GM06990 (cell line): ENCODE measurements at regions not wholly inside any gene's neighbourhood (a gene's known extent, or its start where the extent isn't known, plus 50 kb on each side); places are given as distances from the start of the nearest gene placed in this dataset.

Experiments used
- DNase-seq: peaks from one replicate; pipeline ENCODE4 v3.0.0-alpha.2; 2011; ENCODE audit not compliant: insufficient read length; ENCODE audit errors: extremely low read depth
- H3K27me3 ChIP-seq: replicated peaks from 2 replicates; pipeline ENCODE4 v1.6.0; 2011; ENCODE audit warnings: low read length; ENCODE audit not compliant: control insufficient read depth, insufficient read depth
- H3K36me3 ChIP-seq: 2 replicates; pipeline ENCODE4 v1.5.1; 2011; ENCODE audit warnings: low read length; ENCODE audit not compliant: control insufficient read depth, insufficient read depth
- H3K4me3 ChIP-seq: replicated peaks from 2 replicates; pipeline ENCODE4 v1.5.1; 2011; ENCODE audit warnings: low read depth, mild to moderate bottlenecking, control low read depth, low read length
- CTCF ChIP-seq: IDR thresholded peaks from 2 replicates; pipeline ENCODE4 v1.5.1; 2011; ENCODE audit warnings: low read length, control low read depth, mild to moderate bottlenecking, inconsistent platforms; ENCODE audit not compliant: insufficient read depth, poor library complexity, severe bottlenecking

DNA sequence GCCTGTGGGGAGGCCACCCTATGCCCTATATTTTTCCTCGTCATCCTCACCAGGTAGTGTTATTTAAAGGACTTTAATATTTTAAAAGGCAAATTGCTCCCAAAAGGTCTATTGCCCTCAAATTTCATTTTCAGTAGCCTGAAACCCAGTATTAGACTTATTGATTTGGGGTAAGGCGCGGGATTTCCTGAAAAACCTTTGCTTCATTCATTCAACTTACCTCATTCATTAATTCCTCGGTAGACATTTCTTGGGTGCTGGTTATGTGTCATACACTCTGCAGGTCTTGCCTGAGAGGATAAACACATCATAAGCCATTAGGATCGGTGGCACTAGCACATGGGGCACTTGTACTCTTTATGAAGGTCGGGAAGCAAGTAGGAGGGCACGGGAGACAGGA, 99.2 kb downstream of the ARF6 start:
- H3K36me3 ChIP-seq, result no peaks in the 10 kb centered on the region
- no peak for DNase-seq
- no peak for TF ChIP-seq CTCF
- no peak overlapping the region for H3K4me3 ChIP-seq
- no peaks in the 10 kb centered on the region for H3K27me3 ChIP-seq

- TF ChIP-seq CTCF, result no peak
- DNase-seq, result no peak
- Histone ChIP-seq H3K36me3 (no peaks in the 10 kb centered on the region), H3K27me3 (no peaks in the 10 kb centered on the region), H3K4me3 (no peak overlapping the region; the same call in 1 of the 2 replicates)
Measured at GRCh38 chr14:49992448-49992847, 99.6 kb downstream of the ARF6 start.

DNA sequence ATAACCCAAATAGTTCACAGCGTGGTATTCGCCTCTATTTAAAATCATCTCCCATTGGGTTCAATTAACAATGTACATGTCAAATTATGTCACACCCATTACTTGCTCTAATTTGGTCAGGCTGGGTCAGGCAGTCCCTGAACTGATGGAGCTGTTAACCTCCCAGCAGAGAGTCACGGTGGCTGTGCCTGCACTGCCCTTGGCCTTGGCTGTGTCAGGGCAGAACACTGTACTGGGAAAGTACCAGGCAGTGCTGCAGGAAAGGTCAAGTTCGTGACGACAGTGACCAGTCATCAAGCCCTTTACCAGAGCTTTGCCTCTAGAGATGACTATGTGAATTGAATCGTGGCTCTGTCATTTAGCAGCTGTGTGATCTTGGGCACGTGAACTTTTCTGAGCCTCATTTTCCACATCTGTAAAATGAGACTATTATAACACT, 100.0 kb downstream of the ARF6 start:
- DNase-seq, result peak; percentile 66

GRCh38 chr14:49993565-49993964, 100.7 kb downstream of the ARF6 start:
- Histone ChIP-seq H3K27me3 (no peaks in the 10 kb centered on the region), H3K4me3 (no peak overlapping the region), H3K36me3 (no peaks in the 10 kb centered on the region)
- no peak for DNase-seq
- no peak for TF ChIP-seq CTCF

More for the DNA sequence above, 100.0 kb downstream of the ARF6 start:
- Histone ChIP-seq H3K4me3 (no peak overlapping the region; the same call in 1 of the 2 replicates), H3K36me3 (no peaks in the 10 kb centered on the region), H3K27me3 (no peaks in the 10 kb centered on the region)
- no peak for TF ChIP-seq CTCF

DNA sequence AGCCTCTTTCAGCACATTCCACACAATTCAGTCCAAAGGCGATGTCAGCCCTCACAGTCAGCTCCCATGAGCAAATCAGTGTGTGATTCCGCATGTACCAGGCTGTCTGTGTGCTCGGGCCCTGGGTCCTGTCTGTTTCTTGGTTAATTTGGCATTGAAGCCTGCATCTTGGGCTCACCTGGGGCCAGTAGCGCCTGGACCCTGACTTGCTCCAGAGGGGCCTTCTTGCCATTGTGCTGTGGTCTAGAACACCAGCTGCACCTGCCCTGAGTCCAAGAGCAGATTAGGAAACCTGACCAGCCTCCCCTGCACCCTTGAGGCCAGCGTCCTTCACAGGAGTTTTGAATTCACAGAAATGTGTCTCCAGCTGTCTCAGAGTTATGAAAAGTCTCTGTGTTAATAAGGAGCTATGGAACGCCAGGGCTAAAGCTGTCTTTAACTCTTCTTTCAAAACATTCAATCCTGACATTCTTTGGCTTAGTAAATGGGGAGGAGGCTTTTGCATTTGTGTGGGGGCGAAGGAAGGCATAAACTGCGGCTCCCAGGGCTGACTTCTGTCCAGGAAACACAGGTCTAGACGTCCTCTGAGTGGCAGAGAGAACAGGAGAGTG, 102.2 kb downstream of the ARF6 start:
- TF ChIP-seq CTCF, result no peak
- DNase-seq, result no peak
- no peaks in the 10 kb centered on the region for H3K36me3 ChIP-seq
- no peaks in the 10 kb centered on the region for H3K27me3 ChIP-seq
- no peak overlapping the region for H3K4me3 ChIP-seq

GRCh38 chr14:49997991-49998390, 105.1 kb downstream of the ARF6 start:
- Histone ChIP-seq H3K4me3 (no peak overlapping the region), H3K36me3 (no peaks in the 10 kb centered on the region), H3K27me3 (no peaks in the 10 kb centered on the region)
- no peak for DNase-seq
- no peak for TF ChIP-seq CTCF
